HepG2 (cell line): ENCODE measurements at regions not wholly inside any gene's neighbourhood (a gene's known extent, or its start where the extent isn't known, plus 50 kb on each side); places are given as distances from the start of the nearest gene placed in this dataset.

ENCODE experiments used
- ATAC-seq: fragments of 200-7000 bp; cut with Tn5 transposase; 3 replicates; pipeline ENCODE4 v1.9.1; 2020; ENCODE audit warnings: mild to moderate bottlenecking, moderate library complexity
- BruUV-seq: library from RNA; stranded (reverse); fragments of 400-500 nt; replicated peaks from 2 replicates; lab custom pipeline; 2021; lab: Mats Ljungman, UMichigan
- CTCF ChIA-PET: fragments of 300-600 bp; formaldehyde crosslinking; extraction: SDS; loops from one replicate; lab custom pipeline; 2021; ENCODE audit warnings: low total read pairs, inconsistent platforms, low intra/inter-chr PET ratio; lab: Yijun Ruan, JAX
- POLR2A ChIA-PET: fragments of 350-600 bp; sonication (Branson Sonifier 250); formaldehyde crosslinking; loops from one replicate; lab custom pipeline; 2020; ENCODE audit warnings: antibody characterized with exemption, inconsistent platforms; lab: Yijun Ruan, JAX
- DNase-seq: peaks from one replicate; pipeline ENCODE4 v3.0.0-alpha.2; 2015; ENCODE audit warnings: low spot score
- FAIRE-seq: peaks from 3 replicates; lab custom pipeline; 2011; peaks lifted over from hg19 to GRCh38; lab: Jason Lieb, UNC
- H2AFZ ChIP-seq: one replicate; pipeline ENCODE4 v1.6.1; 2011; ENCODE audit warnings: low read length, inconsistent platforms
- H3K27ac ChIP-seq: fragments of 300-600 bp; 3 replicates; pipeline ENCODE4 v1.8.0; 2011; ENCODE audit warnings: mixed run types, mild to moderate bottlenecking, mixed read lengths, low read length, inconsistent platforms; ENCODE audit not compliant: insufficient read depth; ENCODE audit errors: extremely low read length
- H3K27me3 ChIP-seq, 2 experiments: fragments of 200-600 bp in 1 of 2; 2 replicates in 1 of 2; 3 replicates in 1 of 2; pipeline versions ENCODE4 v1.6.0 to v1.8.0; 2011; ENCODE audit warnings: low read length in 2 of 2, mild to moderate bottlenecking in 2 of 2, moderate library complexity in 2 of 2, inconsistent platforms in 1 of 2; ENCODE audit not compliant: insufficient read depth in 2 of 2, control insufficient read depth in 1 of 2
- H3K36me3 ChIP-seq, 2 experiments: fragments of 200-600 bp in 1 of 2; replicated peaks in 1 of 2; 2 replicates in 1 of 2; 3 replicates in 1 of 2; pipeline versions ENCODE4 v1.5.1 to v1.8.0; 2011; ENCODE audit warnings: low read length in 2 of 2, inconsistent platforms in 1 of 2; ENCODE audit not compliant: insufficient read depth in 2 of 2, control insufficient read depth in 1 of 2
- H3K4me1 ChIP-seq: 2 replicates; pipeline ENCODE4 v1.5.1; 2012; ENCODE audit warnings: low read length, inconsistent platforms; ENCODE audit not compliant: insufficient read depth
- H3K4me2 ChIP-seq: 2 replicates; pipeline ENCODE4 v1.6.0; 2011; ENCODE audit warnings: low read depth, low read length, inconsistent platforms
- H3K4me3 ChIP-seq, 3 experiments: fragments of 200-600 bp in 1 of 3; sonication (generic), shearing (Covaris generic) in 1 of 3; replicated peaks in 1 of 3; 2 replicates each; pipeline ENCODE4 v1.5.1; 2011 to 2016; ENCODE audit warnings: low read length in 3 of 3, inconsistent platforms in 2 of 3, low read depth in 2 of 3, mild to moderate bottlenecking in 2 of 3, control low read depth in 1 of 3, mixed read lengths in 1 of 3; ENCODE audit not compliant: insufficient read depth in 1 of 3
- H3K79me2 ChIP-seq: one replicate; pipeline ENCODE4 v1.6.1; 2011; ENCODE audit warnings: low read length, inconsistent platforms; ENCODE audit not compliant: insufficient read depth
- H3K9ac ChIP-seq: 2 replicates; pipeline ENCODE4 v1.6.0; 2011; ENCODE audit warnings: mild to moderate bottlenecking, low read depth, low read length, inconsistent platforms; ENCODE audit not compliant: insufficient read depth
- H3K9me3 ChIP-seq: 2 replicates; pipeline ENCODE4 v1.5.1; 2012; ENCODE audit warnings: mild to moderate bottlenecking, low read length
- H4K20me1 ChIP-seq: 2 replicates; pipeline ENCODE4 v1.6.0; 2011; ENCODE audit warnings: inconsistent platforms, mild to moderate bottlenecking, low read length, moderate library complexity; ENCODE audit not compliant: insufficient read depth
- ATF1 ChIP-seq: IDR thresholded peaks from 2 replicates; pipeline ENCODE4 v1.6.1; 2016; ENCODE audit warnings: mild to moderate bottlenecking, control low read depth
- BHLHE40 ChIP-seq: IDR thresholded peaks from 2 replicates; pipeline ENCODE4 v1.6.1; 2011; ENCODE audit warnings: low read length, improper control_type of control experiment
- GFI1 ChIP-seq: sonication (generic); formaldehyde crosslinking; IDR thresholded peaks from 2 replicates; pipeline ENCODE4 v1.5.0; 2020; ENCODE audit warnings: missing genetic modification reagents, mild to moderate bottlenecking, borderline replicate concordance
- GLI4 ChIP-seq: sonication (generic); formaldehyde crosslinking; IDR thresholded peaks from 2 replicates; pipeline ENCODE4 v1.5.1; 2020; ENCODE audit warnings: missing genetic modification reagents, mild to moderate bottlenecking, moderate library complexity, borderline replicate concordance
- HES4 ChIP-seq: sonication (generic); formaldehyde crosslinking; IDR thresholded peaks from 2 replicates; pipeline ENCODE4 v1.9.0; 2021; ENCODE audit warnings: mild to moderate bottlenecking, missing genetic modification reagents, borderline replicate concordance
- HMGA1 ChIP-seq: sonication (generic); formaldehyde crosslinking; conservative IDR thresholded peaks from 2 replicates; pipeline ENCODE4 v1.4.0; 2020; ENCODE audit warnings: missing genetic modification reagents
- HNRNPL ChIP-seq: fragments of 200-400 bp; formaldehyde crosslinking; IDR thresholded peaks from 2 replicates; pipeline ENCODE4 v1.6.1; 2017; ENCODE audit warnings: mild to moderate bottlenecking, low read depth, low read length
- ZFYVE20 ChIP-seq: sonication (generic); formaldehyde crosslinking; IDR thresholded peaks from 2 replicates; pipeline ENCODE4 v1.8.0; 2023; ENCODE audit warnings: low read depth, mild to moderate bottlenecking, moderate library complexity, missing genetic modification reagents, borderline replicate concordance
- ZNF101 ChIP-seq: sonication (generic); formaldehyde crosslinking; IDR thresholded peaks from 2 replicates; pipeline ENCODE4 v1.4.0; 2020; ENCODE audit warnings: mild to moderate bottlenecking, low read depth, missing genetic modification reagents, borderline replicate concordance
- ZNF230 ChIP-seq: sonication (generic); formaldehyde crosslinking; IDR thresholded peaks from 2 replicates; pipeline ENCODE4 v1.4.0; 2020; ENCODE audit warnings: mild to moderate bottlenecking, missing genetic modification reagents
- ZNF296 ChIP-seq: sonication (generic); formaldehyde crosslinking; conservative IDR thresholded peaks from 2 replicates; pipeline ENCODE4 v1.5.0; 2020; ENCODE audit warnings: mild to moderate bottlenecking, missing genetic modification reagents
- ZNF556 ChIP-seq: sonication (generic); formaldehyde crosslinking; IDR thresholded peaks from 2 replicates; pipeline ENCODE4 v1.4.0; 2020; ENCODE audit warnings: mild to moderate bottlenecking, missing genetic modification reagents, borderline replicate concordance
- ZNF816 ChIP-seq: sonication (generic); formaldehyde crosslinking; IDR thresholded peaks from 2 replicates; pipeline ENCODE4 v1.8.0; 2022; ENCODE audit warnings: missing genetic modification reagents, mild to moderate bottlenecking, borderline replicate concordance
- ZSCAN25 ChIP-seq: sonication (generic); formaldehyde crosslinking; IDR thresholded peaks from 2 replicates; pipeline ENCODE4 v1.8.0; 2022; ENCODE audit warnings: mild to moderate bottlenecking, missing genetic modification reagents
- WGBS: methylation state at CpG from one replicate; pipeline ENCODE4 v1.1.6; 2017; ENCODE audit warnings: low lambda C conversion rate; 5-methylcytosine and 5-hydroxymethylcytosine counted together
- in situ Hi-C: cut with HindIII; loops from 2 replicates; pipeline ENCODE4 v1.10.0; 2017; ENCODE audit warnings: low pct_unique_long_range_greater_than_20kb; ENCODE audit not compliant: extremely low pct_ligation_motif_present
- intact Hi-C: fragments of 100-400 bp; cut with micrococcal nuclease; formaldehyde crosslinking; loops from one replicate; pipeline ENCODE4 v1.10.0; 2022; ENCODE audit not compliant: unreplicated experiment
- TF ChIP-seq, protein P1 (sequence below): sonication (generic); formaldehyde crosslinking; IDR thresholded peaks from 2 replicates; pipeline ENCODE4 v1.4.0; 2020; ENCODE audit warnings: mild to moderate bottlenecking, missing genetic modification reagents
- TF ChIP-seq, protein P2 (sequence below), 2 experiments: sonication (generic) in 1 of 2; formaldehyde crosslinking in 1 of 2; IDR thresholded peaks; 2 replicates each; pipeline versions ENCODE4 v1.4.0 to v1.6.1; 2018 to 2020; ENCODE audit warnings: missing genetic modification reagents in 2 of 2, borderline replicate concordance in 1 of 2, low read depth in 1 of 2, mild to moderate bottlenecking in 1 of 2, missing biosample characterization in 1 of 2

DNA sequence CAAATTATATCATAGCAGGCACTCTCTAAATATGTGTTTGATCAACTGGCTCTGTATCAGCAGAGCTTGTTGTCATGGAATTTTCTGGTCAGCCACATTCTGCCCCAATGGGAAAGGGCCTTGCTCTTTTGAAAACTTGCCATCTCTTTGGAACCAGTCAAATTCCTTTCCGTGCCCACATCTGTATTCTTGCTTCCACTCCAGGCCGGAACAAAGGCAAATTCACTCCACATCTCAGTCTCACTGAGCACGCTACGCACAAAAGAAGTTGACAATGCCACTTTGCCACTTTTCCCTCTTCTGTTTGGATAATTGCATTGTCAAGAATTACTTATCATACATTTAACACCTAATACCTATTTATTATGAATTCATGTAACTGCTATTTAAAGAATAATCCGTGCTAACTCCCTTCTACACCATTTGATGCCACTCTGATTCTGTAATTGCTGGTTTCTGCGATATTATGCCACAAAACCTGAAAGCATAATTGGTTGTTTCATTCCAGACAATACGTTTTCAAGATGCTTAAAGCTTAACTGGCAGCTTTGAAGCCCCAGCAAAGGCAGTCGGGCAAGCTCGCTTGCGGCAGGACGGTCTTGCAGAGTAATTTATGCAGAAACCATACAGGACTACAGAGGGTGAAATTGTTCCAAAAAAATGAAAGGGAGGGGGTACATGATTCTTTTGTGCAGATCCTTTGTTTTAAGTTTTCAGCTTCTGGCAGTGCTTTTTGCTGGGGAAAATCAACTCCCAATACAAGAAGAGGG is 277.7 kb downstream of the MSX2 start:
- no peaks in the 10 kb centered on the region; the same call in none of the 2 replicates for H3K9me3 ChIP-seq
- no peaks in the 10 kb centered on the region for H3K4me1 ChIP-seq
- H2AFZ ChIP-seq, result no peak overlapping the region
- H3K4me2 ChIP-seq, result no peak overlapping the region
- DNase-seq (no peak), ATAC-seq (no peak), FAIRE-seq (no peak)
- CTCF ChIA-PET, result no interaction called here
- no peak for TF ChIP-seq ZNF296 (CRISPR knock-in tag)
- TF ChIP-seq, protein P1, sequence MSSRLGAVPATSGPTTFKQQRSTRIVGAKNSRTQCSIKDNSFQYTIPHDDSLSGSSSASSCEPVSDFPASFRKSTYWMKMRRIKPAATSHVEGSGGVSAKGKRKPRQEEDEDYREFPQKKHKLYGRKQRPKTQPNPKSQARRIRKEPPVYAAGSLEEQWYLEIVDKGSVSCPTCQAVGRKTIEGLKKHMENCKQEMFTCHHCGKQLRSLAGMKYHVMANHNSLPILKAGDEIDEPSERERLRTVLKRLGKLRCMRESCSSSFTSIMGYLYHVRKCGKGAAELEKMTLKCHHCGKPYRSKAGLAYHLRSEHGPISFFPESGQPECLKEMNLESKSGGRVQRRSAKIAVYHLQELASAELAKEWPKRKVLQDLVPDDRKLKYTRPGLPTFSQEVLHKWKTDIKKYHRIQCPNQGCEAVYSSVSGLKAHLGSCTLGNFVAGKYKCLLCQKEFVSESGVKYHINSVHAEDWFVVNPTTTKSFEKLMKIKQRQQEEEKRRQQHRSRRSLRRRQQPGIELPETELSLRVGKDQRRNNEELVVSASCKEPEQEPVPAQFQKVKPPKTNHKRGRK (CRISPR knock-in tag), result no peak
- TF ChIP-seq ZNF230 (CRISPR knock-in tag), result no peak
- no peak for TF ChIP-seq GLI4 (CRISPR knock-in tag)
- TF ChIP-seq HMGA1, result no peak
- TF ChIP-seq ZFYVE20 (CRISPR knock-in tag), result no peak
- TF ChIP-seq GFI1, result no peak
- TF ChIP-seq HNRNPL, result no peak
- TF ChIP-seq HES4 (CRISPR knock-in tag), result no peak
- TF ChIP-seq ZNF556 (CRISPR knock-in tag), result no peak
- TF ChIP-seq ZNF816 (CRISPR knock-in tag), result no peak
- TF ChIP-seq ZSCAN25 (CRISPR knock-in tag), result no peak
- no peak for TF ChIP-seq ATF1 (CRISPR knock-in tag)
- TF ChIP-seq, protein P2, sequence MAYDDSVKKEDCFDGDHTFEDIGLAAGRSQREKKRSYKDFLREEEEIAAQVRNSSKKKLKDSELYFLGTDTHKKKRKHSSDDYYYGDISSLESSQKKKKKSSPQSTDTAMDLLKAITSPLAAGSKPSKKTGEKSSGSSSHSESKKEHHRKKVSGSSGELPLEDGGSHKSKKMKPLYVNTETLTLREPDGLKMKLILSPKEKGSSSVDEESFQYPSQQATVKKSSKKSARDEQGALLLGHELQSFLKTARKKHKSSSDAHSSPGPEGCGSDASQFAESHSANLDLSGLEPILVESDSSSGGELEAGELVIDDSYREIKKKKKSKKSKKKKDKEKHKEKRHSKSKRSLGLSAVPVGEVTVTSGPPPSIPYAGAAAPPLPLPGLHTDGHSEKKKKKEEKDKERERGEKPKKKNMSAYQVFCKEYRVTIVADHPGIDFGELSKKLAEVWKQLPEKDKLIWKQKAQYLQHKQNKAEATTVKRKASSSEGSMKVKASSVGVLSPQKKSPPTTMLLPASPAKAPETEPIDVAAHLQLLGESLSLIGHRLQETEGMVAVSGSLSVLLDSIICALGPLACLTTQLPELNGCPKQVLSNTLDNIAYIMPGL (CRISPR knock-in tag; IDR thresholded peaks at IDR 0.05; ENCODE audit: borderline replicate concordance in 1 of 2, low read depth in 1 of 2), result no peak
- TF ChIP-seq BHLHE40, result no peak
- TF ChIP-seq ZNF101 (CRISPR knock-in tag), result no peak
- intact Hi-C loops (no loop called here), in situ Hi-C loops (no loop called here)
- no peak overlapping the region for H3K9ac ChIP-seq
- H4K20me1 ChIP-seq, result no peaks in the 10 kb centered on the region
- H3K36me3 ChIP-seq, result no peaks in the 10 kb centered on the region
- no peaks in the 10 kb centered on the region for H3K79me2 ChIP-seq
- POLR2A ChIA-PET, result no interaction called here
- no peak overlapping the region for H3K27ac ChIP-seq
- H3K4me3 ChIP-seq, result no peak overlapping the region
- WGBS, result 49% methylated on average over 11 of the region's 11 CpGs
- BruUV-seq, result no TSS peak
- 0 out of 5 replicates have a peak, but pooled peaks cover 0 to 3% of the 10 kb centered on the region in 2 experiments for H3K27me3 ChIP-seq
